HepG2 (cell line): ENCODE measurements at regions not wholly inside any gene's neighbourhood (a gene's known extent, or its start where the extent isn't known, plus 50 kb on each side); places are given as distances from the start of the nearest gene placed in this dataset.

Experiments used
- ATAC-seq: fragments of 200-7000 bp; cut with Tn5 transposase; 3 replicates; pipeline ENCODE4 v1.9.1; 2020; ENCODE audit warnings: mild to moderate bottlenecking, moderate library complexity
- BruUV-seq: library from RNA; stranded (reverse); fragments of 400-500 nt; replicated peaks from 2 replicates; lab custom pipeline; 2021; lab: Mats Ljungman, UMichigan
- CTCF ChIA-PET: fragments of 300-600 bp; formaldehyde crosslinking; extraction: SDS; loops from one replicate; lab custom pipeline; 2021; ENCODE audit warnings: low total read pairs, inconsistent platforms, low intra/inter-chr PET ratio; lab: Yijun Ruan, JAX
- POLR2A ChIA-PET: fragments of 350-600 bp; sonication (Branson Sonifier 250); formaldehyde crosslinking; loops from one replicate; lab custom pipeline; 2020; ENCODE audit warnings: antibody characterized with exemption, inconsistent platforms; lab: Yijun Ruan, JAX
- DNase-seq: peaks from one replicate; pipeline ENCODE4 v3.0.0-alpha.2; 2015; ENCODE audit warnings: low spot score
- FAIRE-seq: peaks from 3 replicates; lab custom pipeline; 2011; peaks lifted over from hg19 to GRCh38; lab: Jason Lieb, UNC
- H2AFZ ChIP-seq: one replicate; pipeline ENCODE4 v1.6.1; 2011; ENCODE audit warnings: low read length, inconsistent platforms
- H3K27ac ChIP-seq: fragments of 300-600 bp; 3 replicates; pipeline ENCODE4 v1.8.0; 2011; ENCODE audit warnings: mixed run types, mild to moderate bottlenecking, mixed read lengths, low read length, inconsistent platforms; ENCODE audit not compliant: insufficient read depth; ENCODE audit errors: extremely low read length
- H3K27me3 ChIP-seq, 2 experiments: fragments of 200-600 bp in 1 of 2; 2 replicates in 1 of 2; 3 replicates in 1 of 2; pipeline versions ENCODE4 v1.6.0 to v1.8.0; 2011; ENCODE audit warnings: low read length in 2 of 2, mild to moderate bottlenecking in 2 of 2, moderate library complexity in 2 of 2, inconsistent platforms in 1 of 2; ENCODE audit not compliant: insufficient read depth in 2 of 2, control insufficient read depth in 1 of 2
- H3K36me3 ChIP-seq, 2 experiments: fragments of 200-600 bp in 1 of 2; replicated peaks in 1 of 2; 2 replicates in 1 of 2; 3 replicates in 1 of 2; pipeline versions ENCODE4 v1.5.1 to v1.8.0; 2011; ENCODE audit warnings: low read length in 2 of 2, inconsistent platforms in 1 of 2; ENCODE audit not compliant: insufficient read depth in 2 of 2, control insufficient read depth in 1 of 2
- H3K4me1 ChIP-seq: 2 replicates; pipeline ENCODE4 v1.5.1; 2012; ENCODE audit warnings: low read length, inconsistent platforms; ENCODE audit not compliant: insufficient read depth
- H3K4me2 ChIP-seq: 2 replicates; pipeline ENCODE4 v1.6.0; 2011; ENCODE audit warnings: low read depth, low read length, inconsistent platforms
- H3K4me3 ChIP-seq, 3 experiments: fragments of 200-600 bp in 1 of 3; sonication (generic), shearing (Covaris generic) in 1 of 3; replicated peaks in 1 of 3; 2 replicates each; pipeline ENCODE4 v1.5.1; 2011 to 2016; ENCODE audit warnings: low read length in 3 of 3, inconsistent platforms in 2 of 3, low read depth in 2 of 3, mild to moderate bottlenecking in 2 of 3, control low read depth in 1 of 3, mixed read lengths in 1 of 3; ENCODE audit not compliant: insufficient read depth in 1 of 3
- H3K79me2 ChIP-seq: one replicate; pipeline ENCODE4 v1.6.1; 2011; ENCODE audit warnings: low read length, inconsistent platforms; ENCODE audit not compliant: insufficient read depth
- H3K9ac ChIP-seq: 2 replicates; pipeline ENCODE4 v1.6.0; 2011; ENCODE audit warnings: mild to moderate bottlenecking, low read depth, low read length, inconsistent platforms; ENCODE audit not compliant: insufficient read depth
- H3K9me3 ChIP-seq: 2 replicates; pipeline ENCODE4 v1.5.1; 2012; ENCODE audit warnings: mild to moderate bottlenecking, low read length
- H4K20me1 ChIP-seq: 2 replicates; pipeline ENCODE4 v1.6.0; 2011; ENCODE audit warnings: inconsistent platforms, mild to moderate bottlenecking, low read length, moderate library complexity; ENCODE audit not compliant: insufficient read depth
- ISX ChIP-seq: sonication (generic); formaldehyde crosslinking; conservative IDR thresholded peaks from 2 replicates; pipeline ENCODE4 v1.5.0; 2020; ENCODE audit warnings: missing genetic modification reagents
- KMT2A ChIP-seq: sonication (generic); formaldehyde crosslinking; IDR thresholded peaks from 2 replicates; pipeline ENCODE4 v1.4.0; 2020; ENCODE audit warnings: missing genetic modification reagents
- SIN3A ChIP-seq: IDR thresholded peaks from 2 replicates; pipeline ENCODE4 v1.6.1; 2011; ENCODE audit warnings: low read depth, mild to moderate bottlenecking, control low read depth, low read length, borderline replicate concordance
- ZNF263 ChIP-seq: sonication (generic); formaldehyde crosslinking; IDR thresholded peaks from 2 replicates; pipeline ENCODE4 v1.4.0; 2020; ENCODE audit warnings: missing genetic modification reagents
- ZNF562 ChIP-seq: sonication (generic); formaldehyde crosslinking; IDR thresholded peaks from 2 replicates; pipeline ENCODE4 v1.8.0; 2022; ENCODE audit warnings: missing genetic modification reagents, borderline replicate concordance
- WGBS: methylation state at CpG from one replicate; pipeline ENCODE4 v1.1.6; 2017; ENCODE audit warnings: low lambda C conversion rate; 5-methylcytosine and 5-hydroxymethylcytosine counted together
- in situ Hi-C: cut with HindIII; loops from 2 replicates; pipeline ENCODE4 v1.10.0; 2017; ENCODE audit warnings: low pct_unique_long_range_greater_than_20kb; ENCODE audit not compliant: extremely low pct_ligation_motif_present
- intact Hi-C: fragments of 100-400 bp; cut with micrococcal nuclease; formaldehyde crosslinking; loops from one replicate; pipeline ENCODE4 v1.10.0; 2022; ENCODE audit not compliant: unreplicated experiment
- TF ChIP-seq, protein P1 (sequence below): sonication (generic); formaldehyde crosslinking; IDR thresholded peaks from 2 replicates; pipeline ENCODE4 v1.4.0; 2020; ENCODE audit warnings: missing genetic modification reagents
- TF ChIP-seq, protein P2 (sequence below): sonication (generic); formaldehyde crosslinking; IDR thresholded peaks from 2 replicates; pipeline ENCODE4 v1.9.0; 2021; ENCODE audit warnings: missing genetic modification reagents, borderline replicate concordance
- TF ChIP-seq, protein P3 (sequence below): sonication (generic); formaldehyde crosslinking; IDR thresholded peaks from 2 replicates; pipeline ENCODE4 v1.8.0; 2023; ENCODE audit warnings: mild to moderate bottlenecking, missing genetic modification reagents
- TF ChIP-seq, protein P4 (sequence below): IDR thresholded peaks from 2 replicates; pipeline ENCODE4 v1.6.1; 2016; ENCODE audit warnings: mild to moderate bottlenecking

DNA sequence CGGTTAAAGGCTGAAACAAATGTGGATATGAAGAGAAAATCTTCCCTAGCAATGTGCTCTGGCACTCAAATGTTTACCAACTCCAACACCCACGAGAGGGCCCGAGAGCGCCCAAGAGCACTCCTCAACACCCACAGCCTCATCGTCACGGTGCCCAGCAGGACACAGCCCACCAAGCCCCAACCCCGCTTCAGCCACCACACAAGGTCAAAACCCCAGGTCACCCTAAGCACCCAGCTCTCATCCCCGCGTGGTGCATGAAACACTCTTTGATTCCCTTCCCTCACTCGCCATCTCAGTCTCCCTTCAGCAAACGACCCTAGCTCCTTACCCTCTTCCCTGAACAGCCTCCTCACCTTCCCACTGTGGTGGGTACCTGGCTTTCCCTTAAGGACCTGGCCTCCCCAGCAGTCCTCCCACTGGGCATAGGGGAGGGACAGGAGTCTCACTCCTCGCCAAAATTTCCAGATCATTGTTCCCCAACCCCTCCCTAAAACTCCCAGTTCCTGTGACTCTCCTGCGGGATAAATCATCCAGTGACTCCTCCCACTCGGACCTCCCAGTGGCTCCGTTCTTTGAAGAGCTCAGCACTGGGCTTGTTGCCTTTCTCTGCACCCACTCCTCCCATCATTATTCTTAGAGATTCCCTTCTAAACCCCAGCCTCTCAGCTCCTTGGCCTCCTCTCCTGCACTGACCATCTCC, 170.4 kb upstream of the SYT6 start (continued):
- no peak for TF ChIP-seq ISX
- no peak for TF ChIP-seq SIN3A
- TF ChIP-seq, protein P1, sequence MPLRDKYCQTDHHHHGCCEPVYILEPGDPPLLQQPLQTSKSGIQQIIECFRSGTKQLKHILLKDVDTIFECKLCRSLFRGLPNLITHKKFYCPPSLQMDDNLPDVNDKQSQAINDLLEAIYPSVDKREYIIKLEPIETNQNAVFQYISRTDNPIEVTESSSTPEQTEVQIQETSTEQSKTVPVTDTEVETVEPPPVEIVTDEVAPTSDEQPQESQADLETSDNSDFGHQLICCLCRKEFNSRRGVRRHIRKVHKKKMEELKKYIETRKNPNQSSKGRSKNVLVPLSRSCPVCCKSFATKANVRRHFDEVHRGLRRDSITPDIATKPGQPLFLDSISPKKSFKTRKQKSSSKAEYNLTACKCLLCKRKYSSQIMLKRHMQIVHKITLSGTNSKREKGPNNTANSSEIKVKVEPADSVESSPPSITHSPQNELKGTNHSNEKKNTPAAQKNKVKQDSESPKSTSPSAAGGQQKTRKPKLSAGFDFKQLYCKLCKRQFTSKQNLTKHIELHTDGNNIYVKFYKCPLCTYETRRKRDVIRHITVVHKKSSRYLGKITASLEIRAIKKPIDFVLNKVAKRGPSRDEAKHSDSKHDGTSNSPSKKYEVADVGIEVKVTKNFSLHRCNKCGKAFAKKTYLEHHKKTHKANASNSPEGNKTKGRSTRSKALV (CRISPR knock-in tag): no peak
- TF ChIP-seq KMT2A (CRISPR knock-in tag): no peak
- no peak for TF ChIP-seq ZNF263 (CRISPR knock-in tag)

DNA sequence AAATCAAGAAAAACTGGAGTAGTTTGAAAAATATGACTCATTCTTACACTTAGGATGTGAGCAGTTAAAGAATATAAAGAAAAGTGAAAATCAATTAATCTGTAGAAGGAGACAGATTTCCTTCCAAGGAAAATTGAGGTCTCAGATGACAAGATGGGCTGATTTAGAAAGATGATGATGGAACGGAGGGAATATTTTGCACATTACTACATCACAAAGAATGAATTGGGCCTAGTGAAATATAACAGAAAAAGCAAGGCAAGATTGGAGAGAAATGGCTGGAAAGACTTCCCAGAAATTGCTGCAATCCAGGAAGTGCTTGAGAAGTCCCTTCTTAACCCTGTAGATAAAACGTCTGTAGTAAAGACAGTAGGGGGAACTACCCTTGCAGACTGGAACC, 169.1 kb upstream of the SYT6 start:
- H3K36me3 ChIP-seq: no peaks in the 10 kb centered on the region
- FAIRE-seq (no peak), DNase-seq (no peak), ATAC-seq (no peak)
- H3K4me1 ChIP-seq: no peaks in the 10 kb centered on the region
- no peaks in the 10 kb centered on the region for H4K20me1 ChIP-seq
- CTCF ChIA-PET: no interaction called here
- TF ChIP-seq, protein P2, sequence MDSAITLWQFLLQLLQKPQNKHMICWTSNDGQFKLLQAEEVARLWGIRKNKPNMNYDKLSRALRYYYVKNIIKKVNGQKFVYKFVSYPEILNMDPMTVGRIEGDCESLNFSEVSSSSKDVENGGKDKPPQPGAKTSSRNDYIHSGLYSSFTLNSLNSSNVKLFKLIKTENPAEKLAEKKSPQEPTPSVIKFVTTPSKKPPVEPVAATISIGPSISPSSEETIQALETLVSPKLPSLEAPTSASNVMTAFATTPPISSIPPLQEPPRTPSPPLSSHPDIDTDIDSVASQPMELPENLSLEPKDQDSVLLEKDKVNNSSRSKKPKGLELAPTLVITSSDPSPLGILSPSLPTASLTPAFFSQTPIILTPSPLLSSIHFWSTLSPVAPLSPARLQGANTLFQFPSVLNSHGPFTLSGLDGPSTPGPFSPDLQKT: no peak
- TF ChIP-seq, protein P3, sequence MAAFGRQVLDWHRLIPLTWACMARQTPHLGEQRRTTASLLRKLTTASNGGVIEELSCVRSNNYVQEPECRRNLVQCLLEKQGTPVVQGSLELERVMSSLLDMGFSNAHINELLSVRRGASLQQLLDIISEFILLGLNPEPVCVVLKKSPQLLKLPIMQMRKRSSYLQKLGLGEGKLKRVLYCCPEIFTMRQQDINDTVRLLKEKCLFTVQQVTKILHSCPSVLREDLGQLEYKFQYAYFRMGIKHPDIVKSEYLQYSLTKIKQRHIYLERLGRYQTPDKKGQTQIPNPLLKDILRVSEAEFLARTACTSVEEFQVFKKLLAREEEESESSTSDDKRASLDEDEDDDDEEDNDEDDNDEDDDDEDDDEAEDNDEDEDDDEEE: no peak
- no peak for TF ChIP-seq ZNF562 (CRISPR knock-in tag)
- TF ChIP-seq, protein P4, sequence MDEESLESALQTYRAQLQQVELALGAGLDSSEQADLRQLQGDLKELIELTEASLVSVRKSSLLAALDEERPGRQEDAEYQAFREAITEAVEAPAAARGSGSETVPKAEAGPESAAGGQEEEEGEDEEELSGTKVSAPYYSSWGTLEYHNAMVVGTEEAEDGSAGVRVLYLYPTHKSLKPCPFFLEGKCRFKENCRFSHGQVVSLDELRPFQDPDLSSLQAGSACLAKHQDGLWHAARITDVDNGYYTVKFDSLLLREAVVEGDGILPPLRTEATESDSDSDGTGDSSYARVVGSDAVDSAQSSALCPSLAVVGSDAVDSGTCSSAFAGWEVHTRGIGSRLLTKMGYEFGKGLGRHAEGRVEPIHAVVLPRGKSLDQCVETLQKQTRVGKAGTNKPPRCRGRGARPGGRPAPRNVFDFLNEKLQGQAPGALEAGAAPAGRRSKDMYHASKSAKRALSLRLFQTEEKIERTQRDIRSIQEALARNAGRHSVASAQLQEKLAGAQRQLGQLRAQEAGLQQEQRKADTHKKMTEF: no peak
- H3K27ac ChIP-seq: no peak overlapping the region
- H2AFZ ChIP-seq: no peak overlapping the region
- H3K9ac ChIP-seq: no peak overlapping the region
- 32% methylated on average over 2 of the region's 2 CpGs for whole genome bisulfite sequencing
- BruUV-seq: no TSS peak
- POLR2A ChIA-PET: no interaction called here
- H3K4me3 ChIP-seq: no peak overlapping the region
- H3K4me2 ChIP-seq: no peak overlapping the region
- H3K27me3 ChIP-seq: no peaks in the 10 kb centered on the region; a peak in 1 of 5 replicates
- no peaks in the 10 kb centered on the region for H3K9me3 ChIP-seq
- intact Hi-C loops (no loop called here), in situ Hi-C loops (no loop called here)
- H3K79me2 ChIP-seq: no peaks in the 10 kb centered on the region
